ENCODE measurements at regions not wholly inside any gene's neighbourhood (a gene's known extent, or its start where the extent isn't known, plus 50 kb on each side); places are given as distances from the start of the nearest gene placed in this dataset.
"Not testable (repeated sequence)": the region's sequence is repeated elsewhere in the genome, so short reads cannot be mapped to it uniquely, and the experiment has no call there.

GRCh38 chr20:30164389-30164788 lies 1093.1 kb upstream of the DEFB115 start:
- not testable (repeated sequence) for DNase-seq

GRCh38 chr20:30167540-30167939 lies 1089.9 kb upstream of the DEFB115 start:
- no peak for DNase-seq

- DNase-seq, result no peak
Observed at GRCh38 chr20:30168025-30168799, 1089.3 kb upstream of the DEFB115 start.

GRCh38 chr20:30168800-30169138 lies 1088.7 kb upstream of the DEFB115 start:
- DNase-seq, result no peak

GRCh38 chr20:30175681-30176080 lies 1081.8 kb upstream of the DEFB115 start:
- no peak for DNase-seq

- DNase-seq, result not testable (repeated sequence)
Observed at GRCh38 chr20:30183124-30183523, 1074.3 kb upstream of the DEFB115 start.

- DNase-seq, result not testable (repeated sequence)
Observed at GRCh38 chr20:30191785-30192184, 1065.7 kb upstream of the DEFB115 start.

GRCh38 chr20:30234477-30234876 lies 1023.0 kb upstream of the DEFB115 start:
- DNase-seq, result not testable (repeated sequence)

- not testable (repeated sequence) for DNase-seq
Observed at GRCh38 chr20:30275073-30275472, 982.4 kb upstream of the DEFB115 start.

- no peak for DNase-seq
Observed at GRCh38 chr20:30281584-30282197, 975.8 kb upstream of the DEFB115 start.

- peak; percentile 13 for DNase-seq
Observed at GRCh38 chr20:30283476-30284280, 973.8 kb upstream of the DEFB115 start.

GRCh38 chr20:30284281-30284905 lies 973.1 kb upstream of the DEFB115 start:
- no peak for DNase-seq

GRCh38 chr20:30285677-30286076 lies 971.8 kb upstream of the DEFB115 start:
- no peak for DNase-seq

GRCh38 chr20:30286157-30286556 lies 971.3 kb upstream of the DEFB115 start:
- DNase-seq, result no peak

GRCh38 chr20:30287459-30287858 lies 970.0 kb upstream of the DEFB115 start:
- not testable (repeated sequence) for DNase-seq

- no peak for DNase-seq
Observed at GRCh38 chr20:30288346-30288745, 969.1 kb upstream of the DEFB115 start.

- DNase-seq, result not testable (repeated sequence)
Observed at GRCh38 chr20:30289049-30289448, 968.4 kb upstream of the DEFB115 start.

- not testable (repeated sequence) for DNase-seq
Observed at GRCh38 chr20:30289711-30290141, 967.7 kb upstream of the DEFB115 start.

GRCh38 chr20:30290361-30291063 lies 967.0 kb upstream of the DEFB115 start:
- not testable (repeated sequence) for DNase-seq

GRCh38 chr20:30291064-30291379 lies 966.4 kb upstream of the DEFB115 start:
- DNase-seq, result not testable (repeated sequence)

- not testable (repeated sequence) for DNase-seq
Observed at GRCh38 chr20:30291686-30292085, 965.8 kb upstream of the DEFB115 start.

- DNase-seq, result not testable (repeated sequence)
Observed at GRCh38 chr20:30295396-30295795, 962.1 kb upstream of the DEFB115 start.

GRCh38 chr20:30295967-30296366 lies 961.5 kb upstream of the DEFB115 start:
- not testable (repeated sequence) for DNase-seq

Data from NCI-H69 (cell line).